WTC11 (cell line): ENCODE measurements at regions not wholly inside any gene's neighbourhood (a gene's known extent, or its start where the extent isn't known, plus 50 kb on each side); places are given as distances from the start of the nearest gene placed in this dataset.

Experiments used
- ATAC-seq: fragments of 200-7000 bp; cut with Tn5 transposase; 2 replicates; pipeline ENCODE4 v1.10.0; 2021; ENCODE audit warnings: mild to moderate bottlenecking, moderate library complexity
- CTCF ChIA-PET: fragments of 300-600 bp; sonication (Branson Sonifier 250); formaldehyde crosslinking; loops from one replicate; lab custom pipeline; 2021; ENCODE audit warnings: antibody characterized with exemption; lab: Charles Lee
- POLR2A ChIA-PET: fragments of 350-600 bp; sonication (Branson Sonifier 250); formaldehyde crosslinking; loops from one replicate; lab custom pipeline; 2021; ENCODE audit warnings: antibody characterized with exemption; lab: Charles Lee
- DNase-seq: peaks from one replicate; pipeline ENCODE4 v3.0.0; 2021; ENCODE audit warnings: low spot score
- H3K27ac Mint-ChIP-seq: 2 replicates; pipeline ENCODE4 v1.8.0; 2021; ENCODE audit warnings: mixed read lengths
- H3K27me3 Mint-ChIP-seq: 2 replicates; pipeline ENCODE4 v1.8.0; 2021; ENCODE audit warnings: low read depth, mild to moderate bottlenecking, moderate library complexity, mixed read lengths
- H3K36me3 Mint-ChIP-seq: 2 replicates; pipeline ENCODE4 v1.8.0; 2021; ENCODE audit warnings: mixed read lengths
- H3K4me1 Mint-ChIP-seq: 2 replicates; pipeline ENCODE4 v1.8.0; 2022; ENCODE audit warnings: mixed read lengths
- H3K4me3 Mint-ChIP-seq: 2 replicates; pipeline ENCODE4 v1.8.0; 2021; ENCODE audit warnings: mild to moderate bottlenecking, moderate library complexity, mixed read lengths
- H3K9me3 Mint-ChIP-seq: 2 replicates; pipeline ENCODE4 v1.8.0; 2021; ENCODE audit warnings: mixed read lengths
- ATF3 ChIP-seq: sonication (generic); formaldehyde crosslinking; conservative IDR thresholded peaks from 2 replicates; pipeline ENCODE4 v1.8.1; 2022; ENCODE audit warnings: mild to moderate bottlenecking, missing genetic modification reagents
- CBFB ChIP-seq: sonication (generic); formaldehyde crosslinking; IDR thresholded peaks from 2 replicates; pipeline ENCODE4 v1.8.1; 2022; ENCODE audit warnings: mild to moderate bottlenecking, low read depth, missing genetic modification reagents
- FOXP4 ChIP-seq: sonication (generic); formaldehyde crosslinking; IDR thresholded peaks from 2 replicates; pipeline ENCODE4 v1.8.0; 2022; ENCODE audit warnings: mild to moderate bottlenecking, missing genetic modification reagents
- GABPB1 ChIP-seq: sonication (generic); formaldehyde crosslinking; IDR thresholded peaks from 2 replicates; pipeline ENCODE4 v1.8.1; 2023; ENCODE audit warnings: mild to moderate bottlenecking, missing genetic modification reagents
- IRF1 ChIP-seq: sonication (generic); formaldehyde crosslinking; IDR thresholded peaks from 2 replicates; pipeline ENCODE4 v1.8.0; 2023; ENCODE audit warnings: missing genetic modification reagents
- JUN ChIP-seq: sonication (generic); formaldehyde crosslinking; IDR thresholded peaks from 2 replicates; pipeline ENCODE4 v1.8.0; 2023; ENCODE audit warnings: mild to moderate bottlenecking, missing genetic modification reagents
- MAX ChIP-seq: sonication (generic); formaldehyde crosslinking; IDR thresholded peaks from 2 replicates; pipeline ENCODE4 v1.8.0; 2022; ENCODE audit warnings: mild to moderate bottlenecking, missing genetic modification reagents
- MXD4 ChIP-seq: fragments of 250-450 bp; sonication (Bioruptor Pico); IDR thresholded peaks from 2 replicates; pipeline ENCODE4 v1.8.0; 2021; ENCODE audit warnings: mild to moderate bottlenecking, moderate library complexity, borderline replicate concordance
- NFE2L1 ChIP-seq: sonication (generic); formaldehyde crosslinking; IDR thresholded peaks from 2 replicates; pipeline ENCODE4 v1.8.1; 2023; ENCODE audit warnings: missing genetic modification reagents
- NFYB ChIP-seq: sonication (generic); formaldehyde crosslinking; conservative IDR thresholded peaks from 2 replicates; pipeline ENCODE4 v1.8.0; 2022; ENCODE audit warnings: low read depth, missing genetic modification reagents
- NR3C1 ChIP-seq: sonication (generic); formaldehyde crosslinking; conservative IDR thresholded peaks from 2 replicates; pipeline ENCODE4 v1.8.1; 2023; ENCODE audit warnings: low read depth, mild to moderate bottlenecking, missing genetic modification reagents
- OVOL2 ChIP-seq: fragments of 250-450 bp; sonication (Bioruptor Pico); IDR thresholded peaks from 2 replicates; pipeline ENCODE4 v1.9.0; 2021; ENCODE audit warnings: mild to moderate bottlenecking, borderline replicate concordance
- PREB ChIP-seq: sonication (generic); formaldehyde crosslinking; IDR thresholded peaks from 2 replicates; pipeline ENCODE4 v1.8.1; 2022; ENCODE audit warnings: mild to moderate bottlenecking, missing genetic modification reagents, moderate library complexity, borderline replicate concordance
- PRRX2 ChIP-seq: fragments of 250-450 bp; sonication (Bioruptor Pico); IDR thresholded peaks from 2 replicates; pipeline ENCODE4 v1.8.0; 2021; ENCODE audit warnings: mild to moderate bottlenecking
- RORB ChIP-seq: fragments of 250-450 bp; sonication (Bioruptor Pico); IDR thresholded peaks from 2 replicates; pipeline ENCODE4 v1.9.0; 2021; ENCODE audit warnings: mild to moderate bottlenecking
- TEAD1 ChIP-seq: sonication (generic); formaldehyde crosslinking; IDR thresholded peaks from 2 replicates; pipeline ENCODE4 v1.8.0; 2022; ENCODE audit warnings: mild to moderate bottlenecking, missing genetic modification reagents
- USF2 ChIP-seq: sonication (generic); formaldehyde crosslinking; IDR thresholded peaks from 2 replicates; pipeline ENCODE4 v1.8.1; 2023; ENCODE audit warnings: mild to moderate bottlenecking, missing genetic modification reagents, moderate library complexity
- ZBTB43 ChIP-seq: sonication (generic); formaldehyde crosslinking; IDR thresholded peaks from 2 replicates; pipeline ENCODE4 v1.8.1; 2023; ENCODE audit warnings: mild to moderate bottlenecking, missing genetic modification reagents
- ZNF219 ChIP-seq: sonication (generic); formaldehyde crosslinking; IDR thresholded peaks from 2 replicates; pipeline ENCODE4 v1.8.0; 2023; ENCODE audit warnings: missing genetic modification reagents, mild to moderate bottlenecking, borderline replicate concordance
- ZNF281 ChIP-seq: sonication (generic); formaldehyde crosslinking; IDR thresholded peaks from 2 replicates; pipeline ENCODE4 v1.8.0; 2023; ENCODE audit warnings: mild to moderate bottlenecking, missing genetic modification reagents
- ZNF317 ChIP-seq: sonication (generic); formaldehyde crosslinking; IDR thresholded peaks from 2 replicates; pipeline ENCODE4 v1.8.1; 2023; ENCODE audit warnings: low read depth, mild to moderate bottlenecking, moderate library complexity, missing genetic modification reagents, borderline replicate concordance
- ZNF512 ChIP-seq: sonication (generic); formaldehyde crosslinking; IDR thresholded peaks from 2 replicates; pipeline ENCODE4 v1.8.1; 2022; ENCODE audit warnings: missing genetic modification reagents, borderline replicate concordance

- ChIA-PET POLR2A (interaction anchor here (0.6 to 4.8 kb wide), 8 partner anchors 67 to 1157 kb away, joined by 3 to 81 read pairs (median 4); partner anchors contain the start of gene SOX4), CTCF (interaction anchor here (0.5 to 2.1 kb wide), 7 partner anchors 26 to 80 kb away, joined by 3 to 9 read pairs (median 4); partner anchors contain the start of gene SOX4)
- DNase-seq (peak; percentile 83), ATAC-seq (peak; percentile 60)
- Mint-ChIP-seq H3K9me3 (no peaks in the 10 kb centered on the region; the same call in 1 of the 2 replicates), H3K27ac (peak overlapping the region; percentile 99), H3K4me1 (peaks cover 47% of the 10 kb centered on the region), H3K36me3 (peaks cover 15% of the 10 kb centered on the region), H3K27me3 (peaks cover 15% of the 10 kb centered on the region), H3K4me3 (peak overlapping the region; percentile 87)
- TF ChIP-seq GABPB1 (CRISPR knock-in tag) (no peak), NFE2L1 (CRISPR knock-in tag) (peak; percentile 59; the same call in 1 of the 2 replicates), CBFB (no peak), MXD4 (CRISPR knock-in tag) (no peak), ATF3 (CRISPR knock-in tag) (no peak), RORB (no peak), MAX (CRISPR knock-in tag) (0 out of 2 replicates have a peak, but pooled peaks have one; percentile 6), ZBTB43 (CRISPR knock-in tag) (peak; percentile 76; the same call in 1 of the 2 replicates), ZNF512 (CRISPR knock-in tag) (no peak; the same call in 1 of the 2 replicates), ZNF219 (0 out of 2 replicates have a peak, but pooled peaks have one; percentile 81), USF2 (no peak), FOXP4 (CRISPR knock-in tag) (no peak), PREB (CRISPR knock-in tag) (no peak), OVOL2 (CRISPR knock-in tag) (no peak), NFYB (CRISPR knock-in tag) (no peak), PRRX2 (CRISPR knock-in tag) (no peak), JUN (CRISPR knock-in tag) (no peak), ZNF281 (CRISPR knock-in tag) (peak; percentile 48; the same call in 1 of the 2 replicates), NR3C1 (CRISPR knock-in tag) (no peak), TEAD1 (CRISPR knock-in tag) (no peak), ZNF317 (CRISPR knock-in tag) (no peak), IRF1 (CRISPR knock-in tag) (peak; percentile 12; the same call in 1 of the 2 replicates)
Observed at GRCh38 chr6:21665392-21666200, 72.0 kb downstream of the SOX4 start.
